Left ventricle myocardium inferior (tissue), 1 donor: ENCODE measurements at regions not wholly inside any gene's neighbourhood (a gene's known extent, or its start where the extent isn't known, plus 50 kb on each side); places are given as distances from the start of the nearest gene placed in this dataset.

Experiments
- DNase-seq: peaks from one replicate; pipeline ENCODE4 v3.0.0-alpha.2; 2020
- H3K27ac ChIP-seq: fragments of 200-600 bp; replicated peaks from 2 replicates; pipeline ENCODE4 v1.8.0; 2021
- H3K27me3 ChIP-seq: fragments of 200-600 bp; 2 replicates; pipeline ENCODE4 v1.8.0; 2021; ENCODE audit warnings: low read depth
- H3K36me3 ChIP-seq: fragments of 200-600 bp; 2 replicates; pipeline ENCODE4 v1.8.0; 2021
- H3K4me1 ChIP-seq: fragments of 200-600 bp; 2 replicates; pipeline ENCODE4 v1.8.0; 2021
- H3K4me3 ChIP-seq: fragments of 200-600 bp; 2 replicates; pipeline ENCODE4 v1.8.0; 2021; ENCODE audit warnings: mild to moderate bottlenecking, moderate library complexity
- H3K9me3 ChIP-seq: fragments of 200-600 bp; replicated peaks from 2 replicates; pipeline ENCODE4 v1.8.0; 2021
- CTCF ChIP-seq: fragments of 200-600 bp; IDR thresholded peaks from 2 replicates; pipeline ENCODE4 v1.8.0; 2021; ENCODE audit warnings: antibody characterized with exemption, mild to moderate bottlenecking, borderline replicate concordance
- intact Hi-C: fragments of 100-400 bp; cut with micrococcal nuclease; formaldehyde crosslinking; loops from one replicate; pipeline ENCODE4 v1.11.0; 2022
- donor health status: DM: no; HTN: yes; CAD: no; lungs with severe emphysema.

- no peaks in the 10 kb centered on the region for H3K36me3 ChIP-seq
- no peak for TF ChIP-seq CTCF
- H3K27ac ChIP-seq, result no peak overlapping the region
- H3K9me3 ChIP-seq, result no peaks in the 10 kb centered on the region
- peaks cover 7% of the 10 kb centered on the region for H3K27me3 ChIP-seq
- no peak overlapping the region for H3K4me3 ChIP-seq
- no peaks in the 10 kb centered on the region for H3K4me1 ChIP-seq
- intact Hi-C loops, result no loop called here
- no peak for DNase-seq
Observed at GRCh38 chr3:140821493-140821892, 120.1 kb upstream of the SLC25A36 start.

GRCh38 chr3:140822401-140823047 is 119.1 kb upstream of the SLC25A36 start:
- H3K9me3 ChIP-seq, result no peaks in the 10 kb centered on the region
- no peak for TF ChIP-seq CTCF

GRCh38 chr3:140823106-140823505 is 118.5 kb upstream of the SLC25A36 start:
- no peaks in the 10 kb centered on the region for H3K4me1 ChIP-seq
- no peak for TF ChIP-seq CTCF
- no peaks in the 10 kb centered on the region for H3K9me3 ChIP-seq
- H3K4me3 ChIP-seq, result no peak overlapping the region
- no peaks in the 10 kb centered on the region for H3K36me3 ChIP-seq
- intact Hi-C loops, result no loop called here
- no peak overlapping the region for H3K27ac ChIP-seq
- DNase-seq, result no peak
- peaks cover 11% of the 10 kb centered on the region for H3K27me3 ChIP-seq

More at GRCh38 chr3:140822401-140823047, 119.1 kb upstream of the SLC25A36 start:
- DNase-seq, result no peak
- Histone ChIP-seq H3K36me3 (no peaks in the 10 kb centered on the region), H3K27me3 (peaks cover 7% of the 10 kb centered on the region), H3K4me1 (no peaks in the 10 kb centered on the region), H3K27ac (no peak overlapping the region), H3K4me3 (no peak overlapping the region)
- intact Hi-C loops, result no loop called here

GRCh38 chr3:140827894-140828293 is 113.7 kb upstream of the SLC25A36 start:
- H3K9me3 ChIP-seq, result no peaks in the 10 kb centered on the region
- H3K36me3 ChIP-seq, result no peaks in the 10 kb centered on the region
- DNase-seq, result no peak
- no peak for TF ChIP-seq CTCF
- no peaks in the 10 kb centered on the region for H3K4me1 ChIP-seq
- no peak overlapping the region for H3K27ac ChIP-seq
- intact Hi-C loops, result no loop called here
- H3K27me3 ChIP-seq, result peaks cover 50% of the 10 kb centered on the region
- no peak overlapping the region for H3K4me3 ChIP-seq

GRCh38 chr3:140828585-140828984 is 113.1 kb upstream of the SLC25A36 start:
- no peak for TF ChIP-seq CTCF
- Histone ChIP-seq H3K4me1 (no peaks in the 10 kb centered on the region), H3K9me3 (no peaks in the 10 kb centered on the region), H3K27me3 (peaks cover 55% of the 10 kb centered on the region), H3K27ac (no peak overlapping the region), H3K4me3 (no peak overlapping the region), H3K36me3 (no peaks in the 10 kb centered on the region)
- no peak for DNase-seq
- intact Hi-C loops, result no loop called here
